ENCODE measurements at regions not wholly inside any gene's neighbourhood (a gene's known extent, or its start where the extent isn't known, plus 50 kb on each side); places are given as distances from the start of the nearest gene placed in this dataset.

DNA sequence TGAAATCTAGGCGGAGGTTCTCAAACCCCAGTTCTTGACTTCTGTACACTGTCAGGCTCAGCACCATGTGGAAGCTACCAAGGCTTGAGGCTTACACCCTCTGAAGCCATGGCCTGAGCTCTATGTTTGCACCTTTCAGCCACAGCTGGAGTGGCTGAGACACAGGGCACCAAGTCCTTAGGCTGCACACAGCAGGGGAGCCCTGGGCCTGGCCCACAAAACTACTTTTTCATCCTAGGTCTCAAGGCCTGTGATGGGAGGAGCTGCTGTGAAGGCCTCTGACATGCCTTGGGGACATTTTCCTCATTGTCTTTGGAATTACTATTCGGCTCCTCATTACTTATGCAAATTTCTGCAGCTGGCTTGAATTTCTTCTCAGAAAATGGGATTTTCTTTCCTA, 503.2 kb upstream of the PCDH20 start:
- TF ChIP-seq, protein P1, sequence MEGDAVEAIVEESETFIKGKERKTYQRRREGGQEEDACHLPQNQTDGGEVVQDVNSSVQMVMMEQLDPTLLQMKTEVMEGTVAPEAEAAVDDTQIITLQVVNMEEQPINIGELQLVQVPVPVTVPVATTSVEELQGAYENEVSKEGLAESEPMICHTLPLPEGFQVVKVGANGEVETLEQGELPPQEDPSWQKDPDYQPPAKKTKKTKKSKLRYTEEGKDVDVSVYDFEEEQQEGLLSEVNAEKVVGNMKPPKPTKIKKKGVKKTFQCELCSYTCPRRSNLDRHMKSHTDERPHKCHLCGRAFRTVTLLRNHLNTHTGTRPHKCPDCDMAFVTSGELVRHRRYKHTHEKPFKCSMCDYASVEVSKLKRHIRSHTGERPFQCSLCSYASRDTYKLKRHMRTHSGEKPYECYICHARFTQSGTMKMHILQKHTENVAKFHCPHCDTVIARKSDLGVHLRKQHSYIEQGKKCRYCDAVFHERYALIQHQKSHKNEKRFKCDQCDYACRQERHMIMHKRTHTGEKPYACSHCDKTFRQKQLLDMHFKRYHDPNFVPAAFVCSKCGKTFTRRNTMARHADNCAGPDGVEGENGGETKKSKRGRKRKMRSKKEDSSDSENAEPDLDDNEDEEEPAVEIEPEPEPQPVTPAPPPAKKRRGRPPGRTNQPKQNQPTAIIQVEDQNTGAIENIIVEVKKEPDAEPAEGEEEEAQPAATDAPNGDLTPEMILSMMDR (IDR thresholded peaks at IDR 0.05): no peak
- no peak for TF ChIP-seq POLR2A (IDR thresholded peaks at IDR 0.05; ENCODE audit: low read depth)

Measured in esophagus muscularis mucosa (tissue), 3 donors.